H1 (cell line): ENCODE measurements at regions not wholly inside any gene's neighbourhood (a gene's known extent, or its start where the extent isn't known, plus 50 kb on each side); places are given as distances from the start of the nearest gene placed in this dataset.

Source experiments
- CTCF ChIA-PET: fragments of 300-600 bp; sonication (Branson Sonifier 250); formaldehyde crosslinking; loops from one replicate; lab custom pipeline; 2021; ENCODE audit not compliant: partially characterized antibody; lab: Charles Lee
- POLR2A ChIA-PET: fragments of 300-600 bp; sonication (Branson Sonifier 250); formaldehyde crosslinking; loops from one replicate; lab custom pipeline; 2021; ENCODE audit warnings: inconsistent platforms; ENCODE audit not compliant: partially characterized antibody; lab: Charles Lee
- DNase-seq, 2 experiments: peaks; one replicate each; pipeline versions ENCODE4 v3.0.0 to v3.0.0-alpha.2; 2010 to 2022; ENCODE audit warnings: low spot score in 2 of 2, low read depth in 1 of 2, mixed read lengths in 1 of 2
- FAIRE-seq: peaks from 2 replicates; lab custom pipeline; 2011; peaks lifted over from hg19 to GRCh38; lab: Jason Lieb, UNC
- H2AFZ ChIP-seq: 2 replicates; pipeline ENCODE4 v1.8.1; 2012; ENCODE audit warnings: low read length, inconsistent platforms
- H2AK5ac ChIP-seq: 2 replicates; pipeline ENCODE4 v1.6.1; 2013; ENCODE audit warnings: low read depth, low read length
- H2BK120ac ChIP-seq: replicated peaks from 2 replicates; pipeline ENCODE3; 2013; ENCODE audit warnings: low read depth, low read length, inconsistent platforms
- H2BK12ac ChIP-seq: 2 replicates; pipeline ENCODE4 v1.6.1; 2013; ENCODE audit warnings: low read depth, low read length
- H2BK15ac ChIP-seq: 2 replicates; pipeline ENCODE4 v1.6.1; 2013; ENCODE audit warnings: low read length
- H2BK20ac ChIP-seq: 2 replicates; pipeline ENCODE4 v1.6.1; 2013; ENCODE audit warnings: low read length
- H2BK5ac ChIP-seq: 2 replicates; pipeline ENCODE4 v1.6.1; 2013; ENCODE audit warnings: low read depth, low read length
- H3K14ac ChIP-seq: 2 replicates; pipeline ENCODE4 v1.6.1; 2013; ENCODE audit warnings: inconsistent platforms; ENCODE audit not compliant: insufficient read length
- H3K18ac ChIP-seq: 2 replicates; pipeline ENCODE4 v1.6.1; 2013; ENCODE audit warnings: low read length; ENCODE audit errors: extremely low read depth
- H3K23ac ChIP-seq: 2 replicates; pipeline ENCODE4 v1.6.1; 2013; ENCODE audit warnings: inconsistent platforms; ENCODE audit not compliant: insufficient read length
- H3K23me2 ChIP-seq: 2 replicates; pipeline ENCODE4 v1.6.1; 2013; ENCODE audit warnings: low read depth, low read length
- H3K27ac ChIP-seq: 2 replicates; pipeline ENCODE4 v1.6.1; 2011; ENCODE audit warnings: low read depth, low read length, inconsistent platforms
- H3K27me3 ChIP-seq, 4 experiments: replicated peaks in 1 of 4; 1 replicate in 1 of 4; 2 replicates in 3 of 4; pipeline versions ENCODE4 v1.6.1 to v1.8.1; 2011 to 2013; ENCODE audit warnings: low read length in 3 of 4, mild to moderate bottlenecking in 3 of 4, inconsistent platforms in 2 of 4, mixed read lengths in 2 of 4, moderate library complexity in 1 of 4; ENCODE audit not compliant: control insufficient read depth in 3 of 4, insufficient read depth in 3 of 4; ENCODE audit errors: extremely low read depth in 1 of 4
- H3K36me3 ChIP-seq, 4 experiments: 2 replicates each; pipeline versions ENCODE4 v1.6.1 to v1.8.1; 2011 to 2013; ENCODE audit warnings: mild to moderate bottlenecking in 4 of 4, low read length in 3 of 4, moderate library complexity in 2 of 4, control low read depth in 1 of 4, inconsistent platforms in 1 of 4; ENCODE audit not compliant: insufficient read depth in 4 of 4, control insufficient read depth in 2 of 4
- H3K4ac ChIP-seq: replicated peaks from 2 replicates; pipeline ENCODE3; 2013; ENCODE audit warnings: low read length, low read depth, mixed read lengths, inconsistent platforms; ENCODE audit not compliant: insufficient read length
- H3K4me1 ChIP-seq, 4 experiments: replicated peaks in 1 of 4; 1 replicate in 1 of 4; 2 replicates in 3 of 4; pipeline versions ENCODE4 v1.6.1 to v1.8.1; 2011 to 2013; ENCODE audit warnings: low read length in 3 of 4, inconsistent platforms in 2 of 4, mixed read lengths in 1 of 4; ENCODE audit not compliant: insufficient read depth in 4 of 4, control insufficient read depth in 3 of 4
- H3K4me2 ChIP-seq, 2 experiments: 2 replicates each; pipeline versions ENCODE4 v1.6.1 to v1.8.1; 2011 to 2013; ENCODE audit warnings: low read depth in 2 of 2, low read length in 2 of 2, control low read depth in 1 of 2, inconsistent platforms in 1 of 2, mild to moderate bottlenecking in 1 of 2; ENCODE audit not compliant: insufficient read depth in 1 of 2
- H3K4me3 ChIP-seq, 4 experiments: fragments of 200-600, 300-600 bp in 1 of 4; sonication (generic), shearing (Covaris generic), sonication (Bioruptor Twin) in 1 of 4; 2 replicates each; pipeline versions ENCODE4 v1.5.1 to v1.8.1; 2011 to 2016; ENCODE audit warnings: low read length in 4 of 4, low read depth in 3 of 4, control low read depth in 2 of 4, inconsistent platforms in 2 of 4, mild to moderate bottlenecking in 2 of 4, mixed read lengths in 1 of 4, moderate library complexity in 1 of 4; ENCODE audit not compliant: insufficient read depth in 2 of 4; ENCODE audit errors: extremely low read depth in 1 of 4
- H3K56ac ChIP-seq: replicated peaks from 2 replicates; pipeline ENCODE3; 2013; ENCODE audit warnings: low read depth, mild to moderate bottlenecking, mixed read lengths, low read length, inconsistent platforms; ENCODE audit not compliant: insufficient read length
- H3K79me1 ChIP-seq: 2 replicates; pipeline ENCODE4 v1.6.1; 2013; ENCODE audit warnings: low read depth, low read length, control low read depth
- H3K79me2 ChIP-seq, 2 experiments: 2 replicates each; pipeline versions ENCODE4 v1.6.1 to v1.8.1; 2012 to 2013; ENCODE audit warnings: low read length in 2 of 2, mild to moderate bottlenecking in 2 of 2, inconsistent platforms in 1 of 2; ENCODE audit not compliant: insufficient read depth in 2 of 2, control insufficient read depth in 1 of 2
- H3K9ac ChIP-seq, 4 experiments: replicated peaks in 1 of 4; 1 replicate in 1 of 4; 2 replicates in 3 of 4; pipeline versions ENCODE4 v1.6.1 to v1.8.1; 2011 to 2013; ENCODE audit warnings: low read depth in 3 of 4, low read length in 3 of 4, control low read depth in 2 of 4, mild to moderate bottlenecking in 2 of 4, moderate library complexity in 2 of 4, inconsistent platforms in 1 of 4; ENCODE audit errors: extremely low read depth in 1 of 4
- H3K9me3 ChIP-seq, 2 experiments: 2 replicates each; pipeline versions ENCODE4 v1.6.1 to v1.8.1; 2012 to 2013; ENCODE audit warnings: mild to moderate bottlenecking in 2 of 2, moderate library complexity in 2 of 2, control low read depth in 1 of 2, inconsistent platforms in 1 of 2, low read depth in 1 of 2, low read length in 1 of 2, mixed read lengths in 1 of 2; ENCODE audit not compliant: insufficient read depth in 2 of 2
- H4K20me1 ChIP-seq, 2 experiments: replicated peaks in 1 of 2; 2 replicates each; pipeline versions ENCODE3 to v1.8.1; 2011 to 2013; ENCODE audit warnings: inconsistent platforms in 2 of 2, low read length in 2 of 2, mild to moderate bottlenecking in 1 of 2; ENCODE audit not compliant: insufficient read depth in 2 of 2, control insufficient read depth in 1 of 2
- H4K5ac ChIP-seq: 2 replicates; pipeline ENCODE4 v1.6.1; 2013; ENCODE audit warnings: low read length, low read depth, mixed read lengths, inconsistent platforms; ENCODE audit not compliant: insufficient read length
- H4K8ac ChIP-seq: 2 replicates; pipeline ENCODE4 v1.8.0; 2013; ENCODE audit warnings: mild to moderate bottlenecking, moderate library complexity, low read length, inconsistent platforms; ENCODE audit not compliant: insufficient read depth; ENCODE audit errors: extremely low read depth
- H4K91ac ChIP-seq: replicated peaks from 2 replicates; pipeline ENCODE3; 2013; ENCODE audit warnings: low read length, mixed read lengths, inconsistent platforms; ENCODE audit not compliant: insufficient read length
- BRCA1 ChIP-seq: IDR thresholded peaks from 2 replicates; pipeline ENCODE4 v1.6.1; 2012; ENCODE audit warnings: low read depth, low read length, improper control_type of control experiment
- CBX8 ChIP-seq: fragments of 300-800, 300-1000 bp; sonication (generic); IDR thresholded peaks from 2 replicates; pipeline ENCODE4 v1.7.1; 2016; ENCODE audit warnings: low read depth, low read length, borderline replicate concordance
- CEBPB ChIP-seq: IDR thresholded peaks from 2 replicates; pipeline ENCODE4 v1.6.1; 2012; ENCODE audit warnings: low read depth, low read length
- POLR2AphosphoS5 ChIP-seq: IDR thresholded peaks from 2 replicates; pipeline ENCODE4 v1.6.1; 2011; ENCODE audit warnings: low read depth, low read length
- RNF2 ChIP-seq: fragments of 200-900, 300-1000 bp; sonication (generic); IDR thresholded peaks from 2 replicates; pipeline ENCODE4 v1.7.1; 2016; ENCODE audit warnings: borderline replicate concordance, low read depth, mild to moderate bottlenecking, antibody characterized with exemption, low read length; ENCODE audit not compliant: poor library complexity, severe bottlenecking; ENCODE audit errors: missing control alignments
- SUZ12 ChIP-seq: fragments of 200-600 bp; sonication (generic); IDR thresholded peaks from 2 replicates; pipeline ENCODE4 v1.6.1; 2012; ENCODE audit warnings: mild to moderate bottlenecking, inconsistent platforms, low read length, moderate library complexity, mixed read lengths
- WGBS, 2 experiments: shearing (Covaris generic) in 1 of 2; methylation state at CpG; one replicate each; pipeline versions ENCODE4 v1.1.6 to v1.1.7; 2013 to 2015; ENCODE audit warnings: low lambda C conversion rate in 2 of 2, mixed read lengths in 2 of 2, inconsistent platforms in 1 of 2, low coverage in 1 of 2, missing lambda C conversion rate in 1 of 2; ENCODE audit not compliant: insufficient replicate concordance in 2 of 2, insufficient coverage in 1 of 2, insufficient read length in 1 of 2; ENCODE audit errors: extremely low coverage in 1 of 2, missing lambda C conversion rate in 1 of 2; 5-methylcytosine and 5-hydroxymethylcytosine counted together

- H2AK5ac ChIP-seq, result no peak overlapping the region
- H3K23me2 ChIP-seq, result no peaks in the 10 kb centered on the region
- H3K79me1 ChIP-seq, result no peaks in the 10 kb centered on the region
- DNase-seq, result no peak
- no peak overlapping the region for H2BK12ac ChIP-seq
- H4K20me1 ChIP-seq, result no peaks in the 10 kb centered on the region
- H3K27me3 ChIP-seq, result no peaks in the 10 kb centered on the region
- H2BK120ac ChIP-seq, result no peak overlapping the region
- 81% methylated on average over 2 of the region's 2 CpGs; no CpG with 5 or more reads in 1 of the 2 experiments for WGBS, 2 experiments
- no peak overlapping the region for H4K91ac ChIP-seq
- peaks cover 0 to 2% (median 0%) of the 10 kb centered on the region in 4 experiments; a peak in 1 of 7 replicates for H3K4me1 ChIP-seq
- no peak for FAIRE-seq
- no peak overlapping the region for H3K27ac ChIP-seq
- no peak overlapping the region for H2BK15ac ChIP-seq
- no peak overlapping the region for H4K8ac ChIP-seq
- no peak overlapping the region for H3K14ac ChIP-seq
- H3K18ac ChIP-seq, result no peak overlapping the region
- ChIA-PET CTCF (no interaction called here), POLR2A (no interaction called here)
- H3K4me3 ChIP-seq, result no peak overlapping the region
- no peak overlapping the region for H2BK5ac ChIP-seq
- no peak overlapping the region for H3K9ac ChIP-seq
- H3K23ac ChIP-seq, result no peak overlapping the region
- H3K4ac ChIP-seq, result no peak overlapping the region
- H3K9me3 ChIP-seq, result no peaks in the 10 kb centered on the region
- TF ChIP-seq POLR2AphosphoS5 (no peak), CBX8 (no peak), RNF2 (no peak), BRCA1 (no peak), SUZ12 (no peak), CEBPB (no peak)
- no peaks in the 10 kb centered on the region for H3K36me3 ChIP-seq
- H2AFZ ChIP-seq, result no peak overlapping the region
- no peak overlapping the region for H4K5ac ChIP-seq
- no peak overlapping the region for H2BK20ac ChIP-seq
- H3K79me2 ChIP-seq, result no peaks in the 10 kb centered on the region
- no peak overlapping the region for H3K56ac ChIP-seq
- H3K4me2 ChIP-seq, result no peak overlapping the region
Observed at GRCh38 chr5:166353580-166353979, 1937.9 kb upstream of the WWC1 start.
